Activated effector memory CD4-positive, alpha-beta T cell treated with anti-CD3 and anti-CD28 coated beads, Interleukin-2, amount 50 U/mL, for 16 hours (primary cell): ENCODE measurements at regions not wholly inside any gene's neighbourhood (a gene's known extent, or its start where the extent isn't known, plus 50 kb on each side); places are given as distances from the start of the nearest gene placed in this dataset.

ENCODE experiments used
- DNase-seq: peaks from one replicate; pipeline ENCODE4 v3.0.0-alpha.2; 2020

DNA sequence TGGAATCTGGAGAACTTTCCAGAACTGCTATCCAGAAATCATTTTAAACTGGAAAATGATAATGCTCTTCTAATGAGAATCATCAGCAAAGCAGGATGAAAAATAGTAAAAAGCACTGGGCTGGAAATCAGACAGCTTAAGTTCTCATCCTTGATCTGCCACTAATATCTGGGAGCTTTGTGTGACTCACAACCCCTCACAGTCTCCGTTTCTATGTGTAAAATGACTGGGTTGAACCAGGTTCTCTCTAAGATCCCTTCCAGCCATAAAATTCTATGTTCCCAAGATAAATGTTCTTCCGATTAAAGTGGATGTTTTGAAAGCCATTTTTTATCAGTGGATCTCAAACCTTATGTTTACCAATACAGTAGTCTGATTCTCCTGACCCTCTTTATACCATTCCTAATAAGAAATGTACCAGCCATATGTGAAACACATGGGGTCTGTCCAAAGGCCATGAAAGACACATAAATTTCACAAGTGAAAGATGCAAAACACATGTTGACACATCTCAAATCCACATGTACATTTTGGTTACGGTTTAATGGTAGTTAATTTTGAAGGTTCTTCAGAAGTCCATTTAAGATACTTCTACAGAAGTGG is 188.8 kb downstream of the EN1 start:
- no peak for DNase-seq

DNA sequence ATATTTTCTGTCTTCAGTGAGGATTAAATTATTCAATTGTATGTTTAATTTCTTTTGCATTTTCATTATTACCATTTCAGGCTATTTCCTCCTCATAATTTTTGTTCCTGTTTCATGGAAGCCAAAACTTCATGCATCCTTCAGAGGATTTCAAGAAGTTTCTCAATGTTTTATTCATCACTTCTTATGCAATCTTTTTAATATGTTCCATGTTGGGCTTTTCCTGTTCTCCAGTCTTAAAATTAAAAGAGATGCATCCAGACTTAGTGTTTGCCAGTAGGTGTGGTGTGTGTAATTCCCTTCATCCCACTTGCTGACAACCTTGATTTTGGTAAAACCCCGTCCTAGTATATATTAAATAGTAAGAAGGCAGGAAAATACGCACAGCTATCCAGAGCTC is 190.0 kb downstream of the EN1 start:
- DNase-seq, result no peak

DNA sequence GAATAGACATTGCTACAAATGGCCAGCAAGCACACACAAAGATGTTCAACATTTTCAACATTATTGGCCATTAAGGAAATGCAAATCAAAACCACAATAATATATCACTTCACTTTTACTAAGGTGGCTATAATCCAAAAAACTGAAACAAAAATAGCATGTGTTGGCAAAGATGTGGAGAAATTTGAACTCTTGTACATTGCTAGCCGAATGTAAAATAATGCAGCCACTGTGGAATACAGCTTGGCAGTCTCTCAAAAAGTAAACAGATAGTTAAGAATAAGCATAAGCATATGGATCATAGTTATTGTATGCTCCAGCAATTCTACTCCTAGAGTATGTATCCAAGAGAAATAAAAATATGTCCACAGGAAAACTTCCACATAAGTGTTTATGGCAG is 192.5 kb downstream of the EN1 start:
- DNase-seq, result no peak

DNA sequence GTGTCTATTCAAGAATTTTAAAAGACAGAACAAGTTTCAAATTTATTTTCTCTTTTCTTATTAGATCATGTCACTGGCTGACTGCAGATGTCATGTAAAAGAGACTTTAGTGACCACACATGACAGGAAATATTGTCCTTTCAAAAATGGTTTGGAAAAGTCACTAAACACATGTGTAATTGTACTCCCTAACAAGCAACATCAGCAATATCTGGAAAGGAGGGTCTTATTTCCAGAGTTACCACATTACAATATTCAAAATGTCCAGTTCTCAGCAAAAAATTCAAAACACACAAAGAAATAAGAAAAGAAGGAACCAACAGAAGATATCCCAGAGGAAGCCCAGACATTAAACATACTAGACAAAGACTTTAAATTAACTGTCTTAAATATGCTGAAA is 197.1 kb downstream of the EN1 start:
- no peak for DNase-seq

DNA sequence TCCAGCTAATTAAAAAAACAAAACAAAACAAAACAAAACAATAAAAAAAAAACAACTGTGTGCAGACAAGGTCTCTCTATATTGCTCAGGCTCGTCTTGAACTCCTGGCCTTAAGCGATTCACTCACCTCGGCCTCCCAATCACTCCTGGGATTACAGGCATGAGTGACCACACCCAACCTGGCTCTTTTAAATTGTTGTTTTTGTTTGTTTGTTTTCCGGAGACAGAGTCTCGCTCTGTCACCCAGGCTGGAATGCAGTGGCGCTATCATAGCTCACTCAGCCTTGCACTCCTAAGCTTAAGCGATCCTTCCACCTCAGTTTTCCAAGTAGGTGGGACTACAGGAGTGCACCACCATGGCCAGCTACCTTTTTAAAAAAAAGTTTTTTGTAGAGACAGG is 201.6 kb downstream of the EN1 start:
- DNase-seq, result no peak

DNA sequence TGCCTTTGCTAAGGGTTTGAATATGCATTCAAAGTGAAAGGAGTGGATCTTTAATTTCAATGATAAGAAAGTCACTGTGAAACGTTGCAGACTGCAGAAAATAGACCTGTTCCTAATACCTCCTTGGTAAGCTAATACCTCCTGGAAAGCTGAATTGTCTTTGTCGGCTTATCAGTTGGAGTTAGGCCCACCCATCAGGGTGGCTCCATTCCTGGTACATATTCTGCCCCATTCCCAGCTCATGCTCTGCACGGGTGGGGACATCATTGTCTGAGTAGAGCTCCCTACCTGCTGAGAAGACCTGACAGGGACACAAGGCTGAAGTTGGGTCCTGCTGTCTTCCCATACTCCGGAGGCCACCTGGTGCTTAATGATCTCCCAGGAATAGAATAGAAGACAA is 203.3 kb downstream of the EN1 start:
- no peak for DNase-seq

DNA sequence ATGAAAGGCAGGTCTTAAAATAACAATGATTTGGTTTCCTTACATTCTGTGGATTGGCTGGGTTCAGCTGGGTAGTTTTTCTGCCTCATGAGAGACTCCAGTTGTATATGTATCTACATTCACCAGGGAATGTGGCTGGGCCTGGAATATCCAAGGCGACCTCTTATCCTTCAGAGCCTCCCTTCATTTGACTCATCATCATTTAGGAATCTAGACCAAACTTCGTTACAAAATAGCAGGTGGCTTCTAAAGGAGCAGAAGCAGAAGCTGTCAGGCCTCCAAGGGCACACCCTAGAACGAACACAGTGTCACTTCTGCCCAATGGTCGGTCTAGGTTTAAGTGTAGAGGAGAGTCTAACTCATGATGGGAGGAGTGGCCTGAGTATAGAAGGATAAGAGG is 204.2 kb downstream of the EN1 start:
- no peak for DNase-seq

DNA sequence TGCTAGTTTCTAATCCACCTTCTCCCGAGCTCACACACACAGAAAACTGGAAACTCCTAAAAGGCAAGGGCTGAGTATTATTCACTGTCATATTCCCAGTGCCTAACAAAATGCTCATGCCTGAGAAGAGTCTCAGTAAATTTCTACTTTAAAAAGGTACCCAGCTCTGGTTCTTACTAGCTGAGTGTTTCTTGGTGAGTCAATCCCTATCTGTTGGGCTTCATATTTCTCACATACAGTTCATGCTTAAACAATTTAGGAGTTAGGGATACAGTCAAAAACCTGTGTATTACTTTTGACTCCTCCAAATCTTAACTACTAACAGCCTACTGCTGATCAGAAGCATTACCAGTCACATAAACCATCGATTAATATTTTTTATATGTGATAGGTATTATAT is 204.9 kb downstream of the EN1 start:
- no peak for DNase-seq

DNA sequence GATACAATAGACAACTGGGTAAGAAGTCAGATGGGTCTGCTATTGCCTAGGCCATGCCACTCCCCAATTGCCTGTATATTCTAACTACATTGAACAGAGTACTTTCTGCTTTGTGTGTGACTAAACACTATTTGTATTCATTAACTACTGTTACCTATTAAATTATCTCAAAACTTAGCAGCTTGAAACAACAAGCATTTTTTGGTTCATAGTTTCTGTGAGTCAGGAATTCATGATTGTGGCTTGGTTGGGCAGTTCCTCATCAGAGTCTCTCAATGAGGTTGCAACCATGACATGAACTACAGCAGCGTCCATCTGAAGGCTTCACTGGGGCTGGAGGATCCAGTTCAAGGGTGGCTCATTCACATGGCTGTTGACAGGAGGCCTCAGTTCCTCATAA is 205.7 kb downstream of the EN1 start:
- DNase-seq, result no peak

DNA sequence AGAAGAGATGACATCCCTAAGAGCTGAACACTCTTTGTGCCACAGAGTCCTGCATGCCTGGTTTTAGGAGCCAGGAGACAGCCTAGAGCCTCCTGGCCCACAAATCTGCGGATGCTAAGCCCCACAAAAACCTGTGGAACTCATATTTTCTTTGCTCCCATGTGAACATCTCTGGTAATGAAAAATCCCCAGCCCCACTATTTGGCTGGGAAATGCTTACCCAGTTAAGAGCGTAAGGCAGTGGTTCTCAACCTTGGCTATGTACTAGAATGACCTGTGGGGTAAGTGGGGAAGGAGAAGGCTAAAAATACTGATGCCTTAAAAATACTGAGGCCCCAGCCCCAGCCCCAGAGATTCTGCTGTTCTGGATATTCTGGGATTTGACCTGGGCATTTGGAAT is 208.1 kb downstream of the EN1 start:
- DNase-seq, result no peak

DNA sequence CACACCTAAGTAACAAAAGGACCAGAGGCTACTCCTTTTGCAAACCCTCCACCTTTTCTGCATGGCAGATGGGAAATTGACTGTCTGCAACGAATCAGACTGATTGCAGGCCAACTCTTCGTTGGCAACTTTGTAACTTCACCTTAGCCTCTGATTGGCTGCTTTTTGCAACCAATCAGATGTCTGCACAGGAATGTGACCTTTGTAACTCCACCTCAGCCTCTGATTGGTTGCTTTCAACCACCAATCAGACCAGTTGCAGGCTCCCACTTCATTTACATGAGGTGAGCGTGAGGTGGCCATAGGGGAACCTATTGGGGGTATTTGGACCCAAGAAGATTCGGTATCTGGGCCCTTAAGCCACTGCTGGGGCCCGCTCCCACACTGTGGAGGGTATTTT is 209.0 kb downstream of the EN1 start:
- no peak for DNase-seq

DNA sequence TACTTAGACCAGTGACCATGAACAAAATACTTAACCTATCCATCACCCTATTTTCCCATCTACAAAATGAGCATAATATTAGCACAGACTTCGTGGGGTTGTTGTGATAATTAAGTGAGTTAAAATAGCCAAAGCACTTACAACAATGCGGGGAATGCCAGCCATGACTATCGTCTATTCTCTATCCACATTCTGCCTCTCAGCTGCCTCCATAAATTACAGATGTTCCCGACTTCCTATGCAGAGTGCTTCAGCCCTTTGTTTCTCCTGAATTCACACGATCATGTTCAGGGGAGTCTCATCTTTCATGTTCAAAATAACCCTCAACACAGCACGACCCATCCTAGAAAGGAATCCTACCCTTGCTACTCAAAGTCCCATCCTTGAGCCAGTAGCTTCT is 211.6 kb downstream of the EN1 start:
- DNase-seq, result no peak

DNA sequence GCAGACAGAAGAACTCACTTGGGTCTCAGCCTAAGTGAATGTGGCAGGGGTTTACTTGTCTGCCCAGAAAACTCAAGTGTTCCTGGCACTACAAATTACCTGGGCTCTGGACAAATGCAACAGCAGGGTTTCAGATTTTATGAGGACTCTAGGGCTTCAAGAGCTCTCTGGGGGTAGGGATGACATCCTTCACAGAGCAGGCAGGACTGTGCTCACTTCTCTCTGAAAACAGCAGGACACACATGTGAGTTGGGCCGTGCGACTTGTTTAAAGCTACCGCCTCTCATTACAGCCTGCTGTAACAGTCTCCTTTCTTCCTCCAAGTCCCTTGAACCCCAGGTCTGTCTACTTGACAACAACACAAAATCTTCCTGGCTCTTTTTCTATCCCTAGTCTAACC is 212.6 kb downstream of the EN1 start:
- DNase-seq, result no peak

DNA sequence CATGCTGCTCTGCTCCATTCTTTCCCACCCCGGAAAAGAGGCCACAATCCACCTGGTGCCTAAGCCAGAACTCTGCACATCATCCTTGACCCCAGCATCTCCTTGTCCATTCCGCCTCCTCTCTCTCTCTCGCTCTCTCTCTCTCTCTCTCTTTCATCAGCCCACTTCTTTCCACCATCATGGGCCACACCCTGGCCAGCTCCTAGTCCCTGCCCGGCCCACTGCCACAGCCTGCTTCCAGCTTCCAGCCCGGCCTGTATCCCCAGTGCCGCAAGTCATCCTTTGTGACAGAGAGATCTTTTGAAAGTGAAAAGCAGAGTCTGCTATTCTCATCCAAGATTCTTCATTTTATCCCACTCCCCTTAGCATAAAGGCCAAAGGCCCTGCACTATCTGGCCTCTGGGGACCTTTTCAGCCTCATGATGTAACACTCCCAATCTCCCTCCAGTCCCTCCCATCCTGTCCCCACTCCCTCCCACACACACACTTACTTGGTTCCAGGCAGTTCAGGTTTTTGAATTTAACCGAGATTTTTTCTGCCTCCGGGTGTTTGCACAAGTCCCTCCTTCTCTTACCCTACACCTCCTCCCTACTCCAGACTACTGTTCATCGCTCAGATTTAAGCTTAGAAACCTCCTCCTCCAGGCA is 214.0 kb downstream of the EN1 start:
- no peak for DNase-seq

DNA sequence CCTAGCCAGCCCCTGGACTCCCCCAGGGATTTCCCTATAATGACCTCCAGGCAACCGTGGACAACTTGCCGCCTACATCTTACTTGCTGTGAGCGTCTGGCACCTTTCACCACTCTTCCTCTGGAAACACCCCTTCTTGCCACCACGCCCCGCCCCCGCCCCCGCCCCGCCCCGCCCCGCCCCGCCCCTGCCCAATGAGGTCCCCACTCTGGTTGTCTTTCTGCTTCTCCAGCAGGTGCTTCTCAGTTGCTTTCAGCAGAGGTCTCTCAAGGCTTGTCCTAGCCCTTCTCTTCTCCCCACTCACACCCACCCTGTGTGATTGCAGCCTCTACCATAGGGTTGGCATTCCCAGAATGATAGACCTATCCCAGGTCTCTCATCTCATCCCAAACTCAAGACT is 214.5 kb downstream of the EN1 start:
- DNase-seq, result no peak

DNA sequence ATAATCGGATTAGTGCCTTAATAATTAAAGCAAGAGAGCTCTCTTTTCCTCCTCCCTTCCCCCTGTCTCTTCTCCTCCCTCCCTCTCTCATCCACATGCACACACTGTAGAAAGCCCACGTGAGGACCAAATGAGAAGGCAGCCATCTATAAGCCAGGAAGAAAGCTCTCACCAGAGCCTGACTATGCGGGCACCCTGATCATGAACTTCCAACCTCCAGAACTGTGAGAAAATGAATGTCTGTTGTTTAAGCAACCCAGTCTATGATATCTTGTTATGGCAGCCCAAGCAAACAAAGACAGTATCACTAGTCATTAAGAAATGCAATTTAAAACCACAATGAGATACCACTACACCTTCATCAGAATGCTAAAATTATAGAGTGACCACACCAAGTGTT is 220.3 kb downstream of the EN1 start:
- no peak for DNase-seq

DNA sequence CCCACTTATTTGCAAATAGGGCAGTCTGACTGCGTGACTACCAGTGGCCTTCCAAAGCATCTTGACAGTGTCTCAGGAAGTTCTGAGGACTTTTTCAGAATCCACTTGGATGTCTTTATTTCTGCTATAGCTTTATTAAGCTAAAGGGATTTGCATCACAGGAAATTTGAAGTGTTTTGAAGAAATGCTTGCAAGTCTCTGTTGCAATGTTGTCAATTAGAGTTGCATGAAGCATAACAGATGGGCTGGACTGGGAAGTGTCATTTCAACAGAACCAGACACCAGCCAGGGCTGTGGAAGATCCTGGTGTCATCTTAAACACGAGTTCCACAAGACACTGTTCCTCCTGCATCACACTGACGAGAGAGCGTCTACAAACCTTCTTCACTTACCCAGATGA is 224.5 kb downstream of the EN1 start:
- no peak for DNase-seq

DNA sequence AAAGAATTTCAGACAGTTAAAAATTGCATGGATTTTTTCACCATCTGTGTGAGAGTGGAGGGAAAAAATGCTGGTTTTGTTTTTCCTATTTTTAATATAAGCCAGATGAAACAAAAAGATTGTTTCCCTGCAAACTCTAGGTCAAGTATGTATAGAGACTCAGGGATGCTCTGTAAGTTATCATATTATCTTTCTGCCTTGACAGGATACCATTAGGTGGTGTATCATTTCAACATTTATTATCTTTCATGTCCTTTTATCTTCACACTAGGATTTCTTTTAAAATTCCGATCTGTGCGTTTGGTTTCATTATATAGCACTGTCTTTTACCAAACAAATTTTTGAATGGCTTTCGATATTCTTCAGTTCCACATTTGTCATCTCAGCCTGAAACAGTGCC is 225.3 kb downstream of the EN1 start:
- DNase-seq, result no peak

DNA sequence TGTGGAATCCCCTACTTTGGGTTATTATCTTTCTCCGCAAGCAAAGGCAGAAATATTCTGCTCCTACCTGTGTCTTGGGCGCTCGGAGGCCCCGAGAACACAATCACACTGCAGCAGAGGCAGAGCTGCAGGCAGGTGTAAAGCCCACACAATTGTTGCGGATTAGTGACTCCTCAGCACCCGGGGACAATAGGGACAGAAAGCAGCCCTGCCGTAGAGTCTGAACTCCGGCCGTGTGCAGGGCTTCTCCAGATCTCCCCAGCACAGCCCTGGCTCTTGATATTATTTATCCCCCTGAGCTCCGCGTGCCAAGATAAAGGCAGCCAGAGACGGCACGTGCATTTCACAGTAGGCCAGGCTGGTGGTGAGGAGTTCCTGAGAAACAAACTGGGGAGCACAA is 229.2 kb downstream of the EN1 start:
- no peak for DNase-seq

DNA sequence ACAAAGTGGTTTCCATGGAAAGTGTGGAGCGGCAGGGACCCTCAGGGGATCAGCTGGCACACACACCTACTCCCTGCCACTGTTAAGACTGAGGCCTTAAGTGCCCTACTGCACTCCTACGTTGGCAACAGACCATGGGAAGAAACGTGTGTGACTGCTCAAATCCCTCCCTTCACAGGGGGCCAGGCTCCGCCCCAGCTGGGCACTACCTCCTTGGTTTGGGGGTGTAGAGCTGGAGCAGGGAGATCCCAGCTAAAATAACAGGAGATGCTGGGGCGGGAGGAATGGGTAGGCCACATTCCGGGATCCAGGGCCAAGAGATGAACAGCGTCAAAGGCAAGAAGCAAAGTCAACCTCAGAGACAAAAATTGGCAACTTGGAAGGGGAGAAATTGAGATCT is 231.0 kb downstream of the EN1 start:
- no peak for DNase-seq

DNA sequence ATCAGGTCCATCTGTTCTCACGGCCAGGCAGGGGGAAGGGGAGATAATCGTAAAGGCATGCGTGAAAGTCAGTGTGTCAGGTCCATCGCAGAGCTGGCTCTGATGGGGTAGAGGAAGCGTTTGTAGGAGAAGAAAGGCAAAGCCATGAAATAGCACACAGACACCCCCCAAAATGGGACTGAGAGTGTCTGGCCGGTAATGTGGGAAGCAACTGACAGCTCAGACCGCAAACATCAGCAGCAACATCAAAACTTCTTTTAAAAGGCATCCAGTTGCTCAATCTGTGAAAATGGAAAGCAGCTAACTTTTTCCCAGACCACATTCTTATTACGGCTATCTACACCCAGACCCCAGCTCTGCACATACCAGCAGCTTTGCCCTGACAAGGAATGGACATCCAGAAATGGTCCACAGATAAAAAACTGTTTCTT is 232.6 kb downstream of the EN1 start:
- DNase-seq, result no peak

DNA sequence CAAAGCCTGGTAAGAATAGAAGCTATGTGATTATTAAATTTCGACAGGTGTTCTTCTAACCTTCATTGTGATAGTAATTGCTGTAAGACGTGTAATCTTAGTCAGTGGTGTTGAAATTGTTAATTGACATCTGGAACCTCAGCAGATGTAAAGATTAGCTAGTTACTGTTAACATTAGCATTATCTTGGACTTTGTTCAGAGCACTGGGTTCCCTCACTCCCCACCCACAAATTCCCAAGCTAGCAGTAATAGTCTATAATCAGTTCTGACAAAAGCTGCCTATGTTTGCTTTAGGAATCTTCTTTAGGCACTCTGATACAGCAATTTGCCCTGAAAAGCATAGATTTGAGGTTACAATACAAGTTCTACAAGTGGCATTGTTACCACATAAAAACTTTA is 233.7 kb downstream of the EN1 start:
- DNase-seq, result no peak

DNA sequence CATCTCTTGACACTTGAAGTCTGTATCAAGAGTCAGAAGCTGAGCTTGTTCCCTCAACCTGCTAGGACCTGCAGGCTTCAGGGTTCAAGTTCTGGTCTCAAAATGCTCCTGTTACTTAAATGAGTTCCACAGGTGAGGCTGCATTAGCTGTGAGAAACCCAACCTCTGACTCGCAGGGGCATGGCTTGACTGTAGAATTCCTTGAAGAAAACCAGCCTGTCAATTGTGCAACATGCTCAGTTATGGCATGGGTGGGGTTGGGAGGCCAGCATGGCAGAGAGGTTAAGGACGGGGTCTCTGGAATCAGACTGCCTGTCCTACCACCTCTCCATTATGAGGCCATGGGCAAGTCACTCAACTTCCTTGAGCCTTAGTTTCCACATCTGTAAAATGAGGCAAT is 235.8 kb downstream of the EN1 start:
- DNase-seq, result no peak

DNA sequence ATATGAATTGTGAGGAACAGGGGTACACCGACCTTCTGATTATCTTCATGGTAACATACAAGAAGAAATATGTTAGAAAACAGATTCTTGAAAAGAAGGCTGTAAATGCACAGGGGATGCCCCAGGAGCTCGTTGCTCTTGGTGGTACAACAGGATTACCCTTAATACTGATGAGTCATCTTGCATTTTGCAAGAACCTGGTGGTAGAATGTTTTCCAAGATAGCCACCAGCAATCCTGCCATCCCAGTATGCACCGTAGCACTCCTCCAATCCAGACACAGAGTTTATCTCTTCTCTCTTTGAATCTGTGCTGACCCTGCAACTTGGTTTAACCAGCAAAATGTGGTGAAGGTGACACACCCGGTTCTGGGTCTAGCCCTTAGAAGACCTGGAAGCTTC is 238.3 kb downstream of the EN1 start:
- no peak for DNase-seq

DNA sequence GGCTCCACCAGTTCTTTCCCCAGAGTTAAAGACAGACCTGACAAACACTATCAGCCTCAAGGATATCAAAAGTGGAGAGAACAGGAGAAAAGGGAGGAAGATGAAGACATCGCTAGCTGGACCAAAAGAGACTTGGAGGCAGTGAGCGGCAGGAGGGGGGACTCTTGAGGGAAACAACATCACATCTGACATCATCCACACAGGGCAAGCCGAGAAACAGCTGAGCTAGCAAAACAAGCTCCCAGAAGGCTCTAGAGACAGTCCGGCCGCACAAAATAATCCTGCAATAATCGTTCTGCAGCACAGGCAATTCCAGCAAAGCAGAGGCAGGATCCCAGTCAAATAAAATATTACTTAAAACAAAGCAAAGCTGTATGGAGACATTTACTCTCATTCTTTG is 239.8 kb downstream of the EN1 start:
- no peak for DNase-seq

DNA sequence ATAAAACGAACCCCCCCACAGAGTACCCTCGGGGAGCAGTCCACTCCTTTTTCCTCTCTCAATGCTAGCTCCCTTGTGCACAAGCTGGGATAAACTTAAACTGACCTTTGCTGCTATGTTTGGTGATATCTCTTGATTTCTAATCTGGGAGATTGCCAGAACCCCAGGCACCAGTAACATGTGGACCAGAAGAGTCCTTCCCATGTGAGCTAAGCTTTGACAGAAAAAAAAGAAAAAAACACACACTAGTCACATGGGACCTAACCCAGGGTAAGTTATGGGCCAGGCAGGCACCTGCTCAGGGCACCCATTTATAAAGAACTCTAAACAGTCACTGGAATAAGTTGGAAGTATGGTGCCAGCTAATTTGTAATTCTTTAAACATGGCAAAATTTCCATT is 242.6 kb downstream of the EN1 start:
- DNase-seq, result no peak
